DMS 273 (cell line): ENCODE measurements at regions not wholly inside any gene's neighbourhood (a gene's known extent, or its start where the extent isn't known, plus 50 kb on each side); places are given as distances from the start of the nearest gene placed in this dataset.
"Not testable (repeated sequence)": the region's sequence is repeated elsewhere in the genome, so short reads cannot be mapped to it uniquely, and the experiment has no call there.

Experiments used
- DNase-seq: peaks from one replicate; lab custom pipeline; 2025; ENCODE audit not compliant: unreplicated experiment; lab: John Stamatoyannopoulos, UW

DNA sequence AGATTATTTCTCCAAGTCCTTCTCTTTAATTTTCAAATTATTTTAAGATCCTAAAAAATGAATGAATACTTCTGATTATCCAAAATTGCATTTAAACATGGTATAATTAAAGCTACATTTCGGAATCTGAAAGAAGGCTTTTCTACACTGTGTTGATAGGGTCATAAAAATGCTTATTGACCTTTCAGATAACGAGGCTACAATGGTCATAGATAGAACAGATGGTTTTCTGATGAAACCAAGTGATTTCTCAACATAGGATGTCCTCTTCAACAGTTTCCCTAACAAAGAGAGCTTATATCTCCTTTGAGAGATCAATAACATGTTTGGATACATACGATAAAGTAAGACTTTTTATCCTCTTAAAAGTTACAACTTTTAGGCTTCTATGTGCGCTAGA lies 201.1 kb downstream of the PTH2R start:
- DNase-seq = peak; percentile 43

DNA sequence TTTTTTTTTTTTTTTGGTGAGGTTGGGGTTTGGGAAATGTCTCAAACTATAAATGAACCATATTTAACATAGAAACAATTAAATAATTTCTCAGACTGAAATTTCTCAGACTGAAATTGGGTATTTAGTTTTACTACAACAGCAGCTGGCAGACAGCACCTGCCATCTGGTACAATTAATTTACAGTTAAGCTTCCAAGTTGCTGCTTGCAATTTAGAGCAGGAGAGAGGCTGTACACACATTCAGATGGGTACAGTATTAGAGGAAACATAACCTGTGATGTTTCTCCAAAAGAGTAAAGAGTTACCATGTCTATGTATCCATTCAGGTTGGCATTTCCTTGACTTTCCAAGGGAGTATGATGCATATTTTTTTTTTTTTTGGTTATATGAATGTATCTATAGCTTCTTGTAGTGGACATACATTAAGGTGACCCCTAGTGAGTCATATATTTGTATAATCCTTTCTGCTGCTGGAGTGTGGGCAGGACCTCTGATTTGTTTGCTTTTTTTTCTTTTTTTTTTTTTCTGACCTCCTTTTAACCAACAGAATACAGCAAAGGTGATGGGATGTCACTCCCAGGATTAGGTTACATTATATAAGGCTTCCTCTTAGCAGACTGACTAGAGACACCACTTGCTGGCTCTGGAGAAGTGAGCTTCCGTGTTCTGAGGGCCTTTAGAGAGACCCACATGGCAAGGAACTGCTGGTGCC lies 201.7 kb downstream of the PTH2R start:
- DNase-seq = peak; percentile 87

DNA sequence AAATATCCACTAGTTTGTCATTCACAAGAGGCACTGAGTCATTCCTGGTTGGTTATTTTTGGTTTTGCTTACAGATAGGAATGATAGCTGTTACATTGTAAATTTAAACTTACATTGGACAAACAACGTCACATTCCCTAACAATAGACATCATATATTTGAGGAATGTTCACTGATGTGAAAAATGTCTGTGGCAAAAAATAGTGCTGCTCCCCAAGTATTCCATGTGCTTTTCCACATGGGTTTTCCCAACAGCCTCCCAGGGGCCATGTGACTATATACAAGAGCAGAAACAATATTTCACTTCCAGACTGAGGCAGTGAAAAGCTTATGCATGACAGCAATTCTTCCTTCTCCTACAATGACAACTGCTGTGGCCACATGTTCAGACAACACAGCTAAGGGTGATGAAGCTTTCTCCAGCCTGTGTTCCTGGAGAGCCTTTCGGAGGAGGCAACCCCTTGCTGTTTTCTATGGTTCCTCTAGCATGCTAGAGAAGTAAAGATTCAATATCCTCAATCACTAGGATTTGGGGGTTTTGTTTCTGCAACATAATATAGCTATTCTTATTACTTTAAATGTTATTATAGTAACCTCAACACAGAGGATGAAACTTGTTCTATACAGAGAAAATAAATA lies 202.7 kb downstream of the PTH2R start:
- DNase-seq = peak; percentile 16

DNA sequence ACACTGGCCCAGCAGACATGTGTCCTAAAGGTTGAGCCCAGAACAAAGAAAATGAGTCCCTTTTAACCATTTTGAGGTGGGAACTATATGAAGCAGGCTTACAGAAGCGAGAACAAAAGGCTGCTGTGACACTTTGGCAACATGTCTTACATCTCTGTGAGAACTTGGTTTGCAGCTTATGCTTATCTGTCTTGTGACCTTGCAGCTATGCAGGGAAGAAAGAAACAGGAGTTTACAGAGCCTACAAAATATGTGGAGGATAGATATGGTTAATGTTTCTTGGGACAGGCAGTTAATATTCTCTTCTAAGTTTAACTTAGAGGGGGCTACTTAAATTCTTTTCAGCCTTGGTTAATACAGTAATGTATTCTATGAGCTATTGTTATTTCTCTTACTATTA lies 209.1 kb downstream of the PTH2R start:
- DNase-seq = not testable (repeated sequence)

DNA sequence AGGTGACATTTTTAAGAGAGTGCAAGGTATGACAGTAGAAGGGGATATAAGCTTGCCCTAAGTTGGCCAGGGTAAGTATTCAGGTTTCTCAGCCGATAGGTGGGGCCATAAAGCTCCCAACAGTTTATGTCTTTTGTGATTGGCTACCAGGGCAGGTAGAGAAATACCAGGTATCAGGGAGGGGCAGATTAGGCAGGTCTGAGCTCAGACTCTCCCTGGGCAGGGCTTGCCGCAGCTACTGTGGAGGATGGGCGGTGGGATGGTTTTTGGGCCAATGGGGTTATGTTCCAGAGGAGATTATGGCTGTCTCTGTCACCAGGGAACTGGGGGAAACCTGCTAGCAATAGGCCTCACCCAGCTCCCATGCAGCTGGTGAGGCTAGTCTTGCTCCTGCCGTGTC lies 211.6 kb downstream of the PTH2R start:
- DNase-seq = no peak

DNA sequence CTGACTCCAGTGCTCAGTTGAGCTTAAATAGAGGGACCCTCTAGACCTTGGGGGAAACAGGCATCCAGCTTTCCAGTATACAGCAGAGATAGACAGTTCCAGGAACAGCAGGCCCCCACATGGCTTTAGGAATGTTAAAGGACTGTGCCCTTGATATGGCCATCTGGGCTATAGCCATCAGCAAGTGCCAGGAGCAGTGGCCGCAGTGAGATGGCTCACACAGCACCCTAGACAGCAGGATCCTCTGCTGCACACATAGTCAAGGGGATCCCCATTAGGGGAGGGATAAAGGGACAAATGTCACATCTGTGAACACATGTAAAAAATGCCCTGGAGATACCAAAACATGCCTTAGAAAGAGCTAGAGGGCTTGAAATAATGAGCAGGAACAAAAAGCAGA lies 213.4 kb downstream of the PTH2R start:
- DNase-seq = no peak

DNA sequence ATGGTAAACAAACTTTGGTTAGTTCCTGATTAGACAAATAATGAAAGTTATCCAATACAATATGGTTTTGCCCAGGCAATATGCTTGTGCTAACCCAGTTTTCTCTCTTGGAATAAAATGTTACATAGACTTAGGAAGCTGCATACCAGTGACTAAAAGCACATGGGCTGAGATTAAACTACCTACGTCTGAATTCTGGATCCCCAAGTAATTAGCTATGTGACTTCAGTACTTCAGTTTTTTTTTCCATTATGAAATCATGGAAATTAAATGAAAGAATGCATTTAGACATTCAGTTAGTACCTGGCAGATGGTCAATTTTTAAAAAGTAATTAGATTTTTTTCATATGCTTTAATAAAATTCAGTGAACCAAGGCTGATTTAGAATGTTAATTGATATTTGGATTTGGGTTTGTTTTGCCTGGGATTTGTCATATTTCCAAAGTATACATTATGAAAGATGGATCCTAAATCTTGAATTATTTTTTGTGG lies 213.9 kb downstream of the PTH2R start:
- DNase-seq = no peak

DNA sequence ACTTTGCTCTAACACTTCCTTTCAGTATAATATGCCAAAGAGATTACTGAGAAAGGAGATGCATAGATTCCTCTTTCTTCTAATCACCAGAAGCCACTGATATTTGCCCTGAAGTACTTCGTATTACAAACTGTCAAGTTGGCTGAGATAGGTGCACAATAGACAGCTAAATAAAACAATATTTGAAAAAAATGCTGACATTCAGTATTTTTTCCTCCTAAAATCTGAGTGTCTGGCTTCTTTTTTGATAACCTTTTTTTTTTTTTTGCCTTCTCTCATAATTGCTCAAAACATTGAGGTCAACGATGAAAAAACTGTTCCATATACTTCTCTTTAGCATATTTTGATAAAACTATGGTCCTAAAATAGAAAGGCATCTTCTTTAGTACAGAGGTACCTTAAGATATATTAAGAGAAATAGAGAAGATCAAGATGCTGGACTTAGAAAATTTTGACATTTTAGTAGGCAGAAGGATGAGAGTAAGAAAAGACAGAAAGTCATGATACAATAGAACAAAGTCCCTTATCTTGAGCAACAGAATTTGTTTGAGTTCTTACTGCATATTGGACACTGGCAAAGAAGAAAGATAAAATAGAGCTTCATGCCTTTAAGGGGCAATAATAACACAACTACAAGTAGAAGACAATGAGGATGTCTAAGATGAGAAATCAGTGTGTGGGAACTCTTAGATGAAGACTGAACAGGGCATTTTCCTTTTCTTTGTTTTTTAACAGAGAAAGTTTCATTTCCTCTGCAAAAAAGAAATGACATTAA lies 220.7 kb downstream of the PTH2R start:
- DNase-seq = no peak

DNA sequence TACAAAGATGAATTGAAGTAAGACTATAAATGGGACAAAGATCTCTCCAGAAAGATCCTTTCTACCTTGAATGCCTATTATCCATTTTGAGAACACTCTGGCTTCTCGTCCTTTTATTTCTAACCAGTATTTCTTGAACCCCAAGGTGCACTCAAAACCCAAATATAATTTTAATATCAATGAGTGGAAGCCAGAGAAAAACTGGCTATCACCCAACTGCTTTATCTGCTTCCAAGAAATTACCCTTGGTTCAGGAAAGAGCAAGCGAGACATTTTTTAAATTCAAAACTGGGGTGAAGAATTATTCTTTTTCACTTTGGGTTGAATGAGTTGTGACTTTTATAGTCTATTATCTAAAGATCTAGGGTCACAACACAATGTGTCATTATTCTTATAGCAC lies 221.3 kb downstream of the PTH2R start:
- no peak for DNase-seq

DNA sequence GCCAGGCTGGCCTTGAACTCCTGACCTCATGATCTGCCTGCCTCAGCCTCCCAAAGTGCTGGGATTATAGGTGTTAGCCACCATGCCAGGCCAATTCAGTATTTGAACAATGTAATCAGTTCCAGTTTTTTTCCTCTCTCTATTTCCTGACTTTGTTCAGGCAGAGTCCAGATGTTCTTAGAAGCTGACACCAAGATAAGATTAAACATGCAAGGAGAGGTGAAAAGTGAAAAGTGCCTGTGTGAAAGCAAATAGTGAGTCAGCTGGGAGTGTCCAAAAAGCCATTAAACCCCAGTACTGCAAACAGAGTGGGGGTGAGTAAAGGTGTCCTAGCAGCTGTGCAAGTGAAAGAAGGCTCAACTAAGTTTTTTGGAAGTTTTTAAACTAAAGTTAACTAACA lies 231.5 kb downstream of the PTH2R start:
- DNase-seq = no peak

DNA sequence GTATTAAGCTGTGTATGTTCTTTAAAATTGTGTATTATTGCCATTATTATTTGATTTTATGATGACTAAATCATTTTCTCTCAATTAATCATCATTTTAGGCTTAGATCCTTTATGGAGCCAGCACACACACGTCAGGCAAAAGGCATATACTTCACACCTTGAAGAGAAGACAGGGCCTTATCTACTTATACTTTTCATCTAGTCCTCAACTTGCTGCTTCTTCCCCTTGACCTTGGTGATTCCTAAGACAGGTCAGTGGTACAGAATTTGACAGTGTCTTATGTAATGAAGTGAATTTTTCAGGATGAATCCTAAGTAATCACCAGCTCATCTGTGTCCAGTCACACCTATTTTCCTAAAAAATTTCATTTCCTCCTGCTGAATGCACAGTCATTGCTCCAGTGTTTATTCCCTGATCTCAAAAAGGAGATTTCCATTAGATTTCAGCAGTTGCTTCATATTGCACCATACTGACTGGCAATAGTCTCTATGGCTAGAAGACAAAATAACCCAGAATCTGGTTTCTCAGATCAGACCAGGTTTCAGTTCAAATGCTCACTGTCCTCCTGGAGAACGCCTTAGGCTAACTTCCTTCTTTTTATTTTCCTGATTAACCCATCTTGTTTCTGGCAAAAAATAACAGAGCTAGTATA lies 235.7 kb downstream of the PTH2R start:
- no peak for DNase-seq

DNA sequence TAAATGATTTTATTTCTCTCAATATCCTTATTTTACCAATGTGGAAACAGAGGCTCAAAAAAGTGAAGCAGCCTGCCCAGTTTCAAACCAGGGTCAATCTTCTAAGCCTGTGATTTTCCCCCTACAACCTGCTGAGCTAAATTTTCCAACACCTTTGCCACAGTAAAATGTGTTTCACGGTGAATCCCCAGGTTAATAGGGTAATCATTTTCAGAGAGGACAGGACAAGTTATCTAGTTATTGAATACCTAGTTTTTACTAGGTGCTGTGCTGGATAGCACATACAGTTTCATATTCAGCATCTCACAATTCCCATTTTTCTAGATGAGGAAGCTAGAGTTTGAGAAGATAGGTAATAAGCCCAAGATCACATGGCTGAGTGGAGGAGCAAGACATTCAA lies 236.6 kb downstream of the PTH2R start:
- DNase-seq = no peak

DNA sequence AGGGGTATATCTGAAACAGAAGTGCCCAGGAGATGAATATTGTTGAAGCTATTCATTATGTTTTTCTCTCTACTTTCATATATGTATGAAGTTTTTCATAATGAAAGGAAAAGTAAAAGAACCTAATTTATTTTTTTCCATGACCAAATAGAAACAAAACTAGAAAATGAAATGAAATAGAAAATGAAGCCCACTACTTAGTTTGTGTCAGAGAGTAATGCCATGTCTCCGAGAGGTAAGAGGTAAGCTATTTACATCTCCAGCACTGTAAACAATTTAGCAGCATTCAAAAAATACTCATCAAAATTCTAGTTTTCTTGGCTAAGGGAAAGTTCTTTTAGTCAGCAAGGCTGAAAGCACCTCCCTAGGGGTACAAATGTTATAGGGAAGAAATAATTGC lies 238.6 kb downstream of the PTH2R start:
- DNase-seq = no peak

DNA sequence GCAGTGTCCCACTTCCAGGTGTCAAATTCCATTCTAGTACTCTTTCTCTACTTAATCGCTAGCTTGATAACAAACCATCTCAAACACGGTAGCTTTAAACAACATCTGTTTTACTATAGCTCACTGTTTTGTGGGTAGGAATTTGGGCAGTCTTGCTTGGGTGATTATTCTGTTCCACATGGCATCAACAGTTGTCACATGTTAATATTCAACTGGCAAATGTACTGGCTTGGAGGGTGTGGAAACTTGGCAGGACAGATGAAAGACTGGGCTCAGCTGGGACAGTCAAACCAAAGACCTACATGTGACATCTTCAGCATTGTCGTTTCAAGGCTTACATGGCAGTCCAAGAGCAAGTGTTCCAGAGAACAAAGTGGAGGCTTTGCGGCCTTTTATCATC lies 241.8 kb downstream of the PTH2R start:
- peak; percentile 14 for DNase-seq

DNA sequence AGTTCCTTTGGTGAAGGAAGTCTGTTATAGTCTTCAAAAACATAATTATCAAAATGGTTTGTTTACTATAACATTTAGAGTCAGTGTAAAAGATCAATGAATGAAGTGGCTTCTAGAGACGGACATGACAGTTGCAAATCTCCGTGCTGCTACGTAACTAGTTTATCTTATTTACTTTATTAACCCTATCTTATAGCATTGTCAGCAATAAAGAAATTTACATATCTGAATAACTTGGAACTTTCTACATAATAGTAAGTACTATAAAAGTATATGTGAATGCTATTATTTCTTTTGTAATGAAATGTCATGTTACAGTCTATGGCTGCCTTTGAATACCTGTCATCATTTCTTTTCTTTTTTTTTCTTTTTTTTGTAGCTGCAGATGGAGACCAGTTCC lies 246.8 kb downstream of the PTH2R start:
- no peak for DNase-seq

DNA sequence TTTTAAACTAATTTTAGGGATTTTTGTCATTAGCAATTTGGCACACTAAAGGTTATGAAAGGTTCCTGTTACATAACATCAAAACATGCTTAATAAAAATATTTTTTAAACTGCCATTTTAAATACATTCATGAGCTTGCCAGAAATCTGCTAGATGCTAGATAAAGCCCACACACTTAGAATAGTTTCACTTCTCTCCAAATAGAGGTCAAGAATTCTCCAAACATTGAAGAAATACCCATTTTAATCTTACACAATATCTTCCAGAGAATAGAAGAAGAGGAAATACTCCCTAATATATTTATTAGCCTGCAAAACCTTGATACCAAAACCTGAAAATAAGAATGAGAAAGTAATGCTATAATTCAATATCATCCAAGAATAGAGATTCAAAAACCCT lies 247.5 kb downstream of the PTH2R start:
- DNase-seq = no peak

DNA sequence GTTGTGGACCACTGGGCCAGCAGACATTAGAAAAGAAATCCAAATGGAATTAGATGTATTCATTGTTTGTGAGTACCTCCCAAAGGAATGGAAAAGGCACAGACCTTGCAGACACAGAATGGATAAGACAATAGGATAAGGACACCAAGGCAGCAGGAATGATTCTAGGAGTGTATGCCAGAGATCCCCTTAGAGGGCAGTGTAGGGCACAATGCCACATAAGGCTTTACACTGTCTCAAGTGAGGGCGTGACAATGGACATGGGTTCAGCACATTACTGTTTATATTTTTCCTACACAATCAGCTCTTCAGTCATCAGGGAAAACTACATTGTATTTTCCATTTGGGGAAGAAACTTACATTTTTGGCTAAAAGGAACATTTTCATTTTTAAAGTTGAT lies 250.9 kb downstream of the PTH2R start:
- peak; percentile 14 for DNase-seq

DNA sequence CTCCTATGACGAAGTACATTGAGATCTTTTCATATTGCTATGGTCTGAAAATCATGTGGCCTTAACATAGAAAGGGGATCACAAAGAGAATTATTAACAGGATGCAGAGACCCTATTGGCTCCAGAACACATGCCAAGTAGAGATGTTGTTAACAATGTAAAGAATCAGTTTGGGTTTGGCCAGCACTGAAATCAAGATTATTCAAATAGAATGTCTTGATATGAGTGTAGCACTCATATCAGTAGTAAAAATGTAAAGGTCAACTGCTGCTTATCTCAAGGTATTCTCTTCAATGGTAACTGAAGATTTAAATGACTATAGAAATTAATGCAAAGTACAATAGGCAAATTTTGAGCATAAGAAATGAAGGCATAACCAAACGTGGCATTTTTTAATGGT lies 262.8 kb downstream of the PTH2R start:
- DNase-seq = no peak

DNA sequence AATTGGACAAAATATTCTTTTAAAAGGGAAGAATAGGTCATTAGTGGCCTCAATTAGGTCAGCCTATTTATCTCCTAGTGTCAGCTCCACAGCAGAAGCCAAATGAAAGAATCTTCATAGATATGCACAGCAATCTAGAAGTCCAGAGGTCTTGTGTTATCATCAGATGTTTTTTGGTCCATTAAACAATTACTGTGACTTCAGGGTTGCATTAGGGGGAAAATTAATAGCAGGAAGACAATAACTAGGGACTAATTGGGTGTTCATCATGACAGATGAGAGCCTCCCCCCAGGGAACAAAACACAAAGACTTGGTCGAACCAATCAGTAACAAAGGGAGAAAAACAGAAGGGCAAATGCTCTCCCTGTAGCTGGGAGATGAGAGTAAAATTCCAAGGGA lies 264.7 kb downstream of the PTH2R start:
- no peak for DNase-seq

DNA sequence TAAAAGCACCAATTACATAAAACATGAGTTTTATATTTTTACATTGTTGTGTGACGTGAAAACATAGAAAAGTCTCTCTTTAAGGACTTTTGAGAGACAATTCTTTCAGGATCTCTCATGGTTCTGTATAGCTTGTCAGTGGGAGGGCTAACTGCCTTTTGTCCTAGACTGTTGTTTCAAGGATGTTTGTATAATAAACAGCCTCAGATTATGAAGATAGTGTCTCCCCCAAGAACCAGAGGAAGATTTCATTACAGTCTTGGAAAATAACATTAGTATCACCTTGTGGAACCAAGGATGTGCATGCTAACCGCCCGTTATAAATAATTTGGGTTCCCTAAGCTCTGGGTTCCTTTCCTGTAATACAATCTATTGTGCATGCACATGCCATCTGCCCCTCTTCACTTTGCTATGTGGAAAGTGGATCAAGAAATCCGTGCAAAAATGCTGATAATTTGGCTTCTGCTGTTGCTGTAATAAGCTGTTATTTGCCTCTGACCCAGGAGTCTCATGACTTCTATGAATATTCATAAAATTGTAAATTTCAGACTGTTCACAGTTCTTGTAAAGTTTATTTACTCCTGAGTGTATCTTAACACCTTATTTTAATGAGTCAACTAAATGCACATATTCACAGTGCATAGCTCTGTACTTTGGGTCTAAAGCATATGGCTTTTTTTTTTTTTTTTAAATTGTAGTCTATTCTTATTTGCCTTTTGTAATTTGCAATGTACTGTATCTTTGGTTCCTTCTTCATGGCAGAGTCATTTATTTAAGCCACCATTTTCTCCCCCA lies 265.5 kb downstream of the PTH2R start:
- DNase-seq = peak; percentile 1

DNA sequence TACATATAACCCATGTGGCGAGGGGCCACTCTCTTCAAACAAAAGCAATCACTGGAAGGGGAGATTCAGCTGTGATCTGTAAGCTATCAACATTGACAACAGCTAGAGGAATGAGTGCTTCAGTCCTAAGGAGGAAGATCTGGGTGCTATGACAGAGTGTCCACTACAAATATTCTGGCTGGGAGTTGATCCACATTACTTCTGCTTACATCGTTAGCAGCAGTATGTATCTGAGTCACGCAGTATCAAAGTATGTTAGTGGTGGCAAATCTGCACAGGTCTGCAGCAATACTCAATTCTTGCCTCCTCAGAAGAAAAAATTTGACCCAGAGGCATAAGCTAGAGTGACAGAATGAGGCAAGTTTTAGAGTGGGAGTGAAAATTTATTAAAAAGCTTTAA lies 267.0 kb downstream of the PTH2R start:
- no peak for DNase-seq
